CD14-positive monocyte (primary cell): ENCODE measurements at regions not wholly inside any gene's neighbourhood (a gene's known extent, or its start where the extent isn't known, plus 50 kb on each side); places are given as distances from the start of the nearest gene placed in this dataset.

Experiments used
- DNase-seq, 3 donors: peaks; one replicate each; pipeline ENCODE4 v3.0.0-alpha.2; 2011 to 2022
- H2AFZ ChIP-seq: 2 replicates; pipeline ENCODE4 v1.6.0; 2012; ENCODE audit warnings: mild to moderate bottlenecking, low read depth, low read length, inconsistent platforms; ENCODE audit not compliant: insufficient read depth, poor library complexity, severe bottlenecking
- H3K27ac ChIP-seq, 2 donors: 1 replicate in 1 of 2; 2 replicates in 1 of 2; pipeline ENCODE4 v1.5.1; 2012 to 2013; ENCODE audit warnings: low read length in 2 of 2, control low read depth in 1 of 2, inconsistent platforms in 1 of 2, low read depth in 1 of 2, mild to moderate bottlenecking in 1 of 2
- H3K27me3 ChIP-seq, 2 donors: one replicate each; pipeline versions ENCODE4 v1.6.0 to v1.6.1; 2011 to 2013; ENCODE audit warnings: low read length in 2 of 2; ENCODE audit not compliant: control insufficient read depth in 2 of 2, insufficient read depth in 2 of 2
- H3K36me3 ChIP-seq, 2 donors: replicated peaks in 1 of 2; 1 replicate in 1 of 2; 2 replicates in 1 of 2; pipeline versions ENCODE4 v1.5.1 to v1.6.1; 2012 to 2013; ENCODE audit warnings: low read length in 2 of 2, control low read depth in 1 of 2, inconsistent platforms in 1 of 2, mild to moderate bottlenecking in 1 of 2; ENCODE audit not compliant: insufficient read depth in 2 of 2, control insufficient read depth in 1 of 2
- H3K4me1 ChIP-seq, 2 donors: 1 replicate in 1 of 2; 2 replicates in 1 of 2; pipeline versions ENCODE4 v1.5.1 to v1.6.1; 2012 to 2013; ENCODE audit warnings: low read length in 2 of 2, control low read depth in 1 of 2, inconsistent platforms in 1 of 2, mild to moderate bottlenecking in 1 of 2, moderate library complexity in 1 of 2; ENCODE audit not compliant: insufficient read depth in 2 of 2, control insufficient read depth in 1 of 2
- H3K4me2 ChIP-seq: replicated peaks from 2 replicates; pipeline ENCODE3; 2012; ENCODE audit warnings: low read length, moderate library complexity, mild to moderate bottlenecking; ENCODE audit not compliant: poor library complexity, severe bottlenecking; ENCODE audit errors: extremely low read depth
- H3K4me3 ChIP-seq, 3 experiments: fragments of 200-600 bp in 1 of 3; sonication (generic) in 1 of 3; replicated peaks in 1 of 3; 1 replicate in 2 of 3; 2 replicates in 1 of 3; pipeline ENCODE4 v1.5.1; 2011 to 2013; ENCODE audit warnings: low read length in 3 of 3, mild to moderate bottlenecking in 3 of 3, control low read depth in 2 of 3, low read depth in 2 of 3, inconsistent platforms in 1 of 3, moderate library complexity in 1 of 3
- H3K79me2 ChIP-seq: 2 replicates; pipeline ENCODE4 v1.6.0; 2012; ENCODE audit warnings: mild to moderate bottlenecking, control low read depth, inconsistent platforms, low read length, moderate library complexity; ENCODE audit not compliant: insufficient read depth
- H3K9ac ChIP-seq: 2 replicates; pipeline ENCODE4 v1.6.0; 2017; ENCODE audit warnings: low read length, mild to moderate bottlenecking; ENCODE audit not compliant: insufficient read depth, poor library complexity, severe bottlenecking
- H3K9me3 ChIP-seq, 2 donors: replicated peaks in 1 of 2; 1 replicate in 1 of 2; 2 replicates in 1 of 2; pipeline versions ENCODE4 v1.5.1 to v1.6.1; 2012 to 2013; ENCODE audit warnings: low read length in 2 of 2, control low read depth in 1 of 2; ENCODE audit not compliant: control insufficient read depth in 1 of 2, insufficient read depth in 1 of 2
- H4K20me1 ChIP-seq: 2 replicates; pipeline ENCODE4 v1.6.0; 2012; ENCODE audit warnings: mild to moderate bottlenecking, low read length, control low read depth, moderate library complexity; ENCODE audit not compliant: insufficient read depth
- H3K27ac Mint-ChIP-seq, 7 donors: one replicate each; pipeline ENCODE4 v1.8.0; 2020; ENCODE audit warnings: mild to moderate bottlenecking in 7 of 7, mixed read lengths in 7 of 7, moderate library complexity in 6 of 7, inconsistent platforms in 2 of 7
- H3K27me3 Mint-ChIP-seq, 3 donors: one replicate each; pipeline ENCODE4 v1.8.0; 2021 to 2022; ENCODE audit warnings: low read depth in 3 of 3, mild to moderate bottlenecking in 3 of 3, mixed read lengths in 3 of 3, moderate library complexity in 3 of 3, inconsistent platforms in 1 of 3
- H3K36me3 Mint-ChIP-seq, 2 donors: one replicate each; pipeline ENCODE4 v1.8.0; 2020; ENCODE audit warnings: mixed read lengths in 2 of 2, inconsistent platforms in 1 of 2, mild to moderate bottlenecking in 1 of 2
- H3K4me1 Mint-ChIP-seq: one replicate; pipeline ENCODE4 v1.8.0; 2020; ENCODE audit warnings: mild to moderate bottlenecking, mixed read lengths
- H3K4me3 Mint-ChIP-seq, 2 donors: one replicate each; pipeline ENCODE4 v1.8.0; 2020; ENCODE audit warnings: mild to moderate bottlenecking in 2 of 2, mixed read lengths in 2 of 2, moderate library complexity in 1 of 2
- H3K9me3 Mint-ChIP-seq, 7 donors: one replicate each; pipeline ENCODE4 v1.8.0; 2020 to 2022; ENCODE audit warnings: mixed read lengths in 7 of 7, mild to moderate bottlenecking in 6 of 7, moderate library complexity in 6 of 7, inconsistent platforms in 2 of 7
- WGBS: methylation state at CpG from one replicate; pipeline ENCODE4 v1.1.5; 2013; ENCODE audit warnings: missing lambda C conversion rate; ENCODE audit not compliant: insufficient coverage; 5-methylcytosine and 5-hydroxymethylcytosine counted together
- intact Hi-C, 2 donors: fragments of 100-400 bp; cut with micrococcal nuclease; formaldehyde crosslinking; loops; one replicate each; pipeline versions ENCODE4 v1.15.0 to v1.15.1; 2023
- TF ChIP-seq, protein P1 (sequence below): fragments of 200-600 bp; IDR thresholded peaks from one replicate; pipeline ENCODE4 v1.8.0; 2022; ENCODE audit warnings: antibody characterized with exemption, mild to moderate bottlenecking

DNA sequence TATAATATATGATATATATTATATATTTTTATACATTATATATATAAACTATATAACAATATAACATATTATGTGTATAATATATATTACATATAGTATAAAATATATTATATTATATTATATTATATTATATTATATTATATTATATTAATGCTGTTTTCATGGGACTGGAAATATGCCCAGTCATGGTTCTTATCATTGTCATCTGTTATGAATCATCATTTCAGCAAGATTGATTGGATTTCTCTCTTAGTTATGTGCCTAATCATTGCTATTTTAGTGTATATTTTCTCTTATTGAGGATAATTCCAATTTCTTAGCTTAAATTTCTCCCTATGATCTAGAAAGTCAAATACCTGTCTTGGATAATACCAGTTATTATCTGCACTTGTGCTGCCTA lies 617.8 kb downstream of the TRIB2 start:
- Mint-ChIP-seq H3K4me3 (no peak overlapping the region), H3K36me3 (no peaks in the 10 kb centered on the region), H3K4me1 (no peaks in the 10 kb centered on the region), H3K27ac (no peak overlapping the region), H3K9me3 (peaks cover 0 to 5% (median 2%) of the 10 kb centered on the region in 7 donors), H3K27me3 (no peaks in the 10 kb centered on the region)
- no peaks in the 10 kb centered on the region for H4K20me1 ChIP-seq
- DNase-seq, result no peak
- no peaks in the 10 kb centered on the region for H3K4me1 ChIP-seq
- H2AFZ ChIP-seq, result no peak overlapping the region
- no peaks in the 10 kb centered on the region for H3K27me3 ChIP-seq
- H3K36me3 ChIP-seq, result no peaks in the 10 kb centered on the region
- intact Hi-C loops, result no loop called here
- H3K4me2 ChIP-seq, result no peak overlapping the region
- no peak overlapping the region for H3K9ac ChIP-seq
- TF ChIP-seq, protein P1, sequence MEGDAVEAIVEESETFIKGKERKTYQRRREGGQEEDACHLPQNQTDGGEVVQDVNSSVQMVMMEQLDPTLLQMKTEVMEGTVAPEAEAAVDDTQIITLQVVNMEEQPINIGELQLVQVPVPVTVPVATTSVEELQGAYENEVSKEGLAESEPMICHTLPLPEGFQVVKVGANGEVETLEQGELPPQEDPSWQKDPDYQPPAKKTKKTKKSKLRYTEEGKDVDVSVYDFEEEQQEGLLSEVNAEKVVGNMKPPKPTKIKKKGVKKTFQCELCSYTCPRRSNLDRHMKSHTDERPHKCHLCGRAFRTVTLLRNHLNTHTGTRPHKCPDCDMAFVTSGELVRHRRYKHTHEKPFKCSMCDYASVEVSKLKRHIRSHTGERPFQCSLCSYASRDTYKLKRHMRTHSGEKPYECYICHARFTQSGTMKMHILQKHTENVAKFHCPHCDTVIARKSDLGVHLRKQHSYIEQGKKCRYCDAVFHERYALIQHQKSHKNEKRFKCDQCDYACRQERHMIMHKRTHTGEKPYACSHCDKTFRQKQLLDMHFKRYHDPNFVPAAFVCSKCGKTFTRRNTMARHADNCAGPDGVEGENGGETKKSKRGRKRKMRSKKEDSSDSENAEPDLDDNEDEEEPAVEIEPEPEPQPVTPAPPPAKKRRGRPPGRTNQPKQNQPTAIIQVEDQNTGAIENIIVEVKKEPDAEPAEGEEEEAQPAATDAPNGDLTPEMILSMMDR, result no peak
- no peaks in the 10 kb centered on the region for H3K79me2 ChIP-seq
- no peak overlapping the region for H3K27ac ChIP-seq
- peaks cover 0 to 12% of the 10 kb centered on the region in 2 donors for H3K9me3 ChIP-seq
- H3K4me3 ChIP-seq, result no peak overlapping the region

DNA sequence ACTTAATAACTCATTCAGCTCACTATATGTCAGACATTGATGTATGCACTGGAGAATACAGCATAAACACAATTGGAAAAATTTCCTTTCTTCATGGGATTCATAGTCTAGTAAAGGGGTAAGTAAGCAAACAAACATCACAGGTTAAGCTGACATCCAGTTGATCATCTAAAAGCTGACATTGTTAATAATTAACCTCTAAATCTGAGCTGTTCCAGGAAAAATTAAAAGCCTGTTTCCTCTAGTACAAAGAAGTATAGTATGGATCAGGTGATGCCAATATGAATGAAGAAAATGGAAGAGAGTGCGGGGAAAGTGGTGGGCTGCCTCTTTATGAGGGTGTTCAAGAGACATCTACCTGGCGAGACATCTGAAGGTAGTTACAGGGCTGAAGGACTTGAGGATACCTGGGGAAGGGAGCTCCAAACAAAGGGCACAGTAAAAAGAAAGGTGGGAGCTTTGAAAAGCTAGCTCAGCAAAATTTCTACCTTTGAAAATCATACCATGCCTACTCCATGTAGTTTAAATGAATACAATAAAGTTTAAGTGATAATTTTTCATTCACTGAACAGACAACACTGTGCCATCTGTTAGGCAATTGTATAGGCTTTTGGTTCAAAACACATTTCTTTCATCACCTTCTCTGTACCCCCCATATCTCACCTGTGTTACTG lies 619.3 kb downstream of the TRIB2 start:
- H3K4me1 ChIP-seq, result no peaks in the 10 kb centered on the region
- Mint-ChIP-seq H3K9me3 (peaks cover 0 to 6% (median 2%) of the 10 kb centered on the region in 7 donors), H3K4me3 (no peak overlapping the region), H3K27ac (no peak overlapping the region), H3K27me3 (peaks cover 0 to 2% (median 0%) of the 10 kb centered on the region in 3 donors), H3K4me1 (no peaks in the 10 kb centered on the region), H3K36me3 (no peaks in the 10 kb centered on the region)
- 88% methylated on average over 2 of the region's 2 CpGs for WGBS
- H4K20me1 ChIP-seq, result no peaks in the 10 kb centered on the region
- no peaks in the 10 kb centered on the region for H3K27me3 ChIP-seq
- no peak overlapping the region for H3K4me3 ChIP-seq
- no peaks in the 10 kb centered on the region for H3K79me2 ChIP-seq
- no peak overlapping the region for H3K4me2 ChIP-seq
- no peak overlapping the region for H3K27ac ChIP-seq
- no peak overlapping the region for H3K9ac ChIP-seq
- H3K36me3 ChIP-seq, result no peaks in the 10 kb centered on the region
- DNase-seq, result no peak
- intact Hi-C loops, result no loop called here
- peaks cover 0 to 8% of the 10 kb centered on the region in 2 donors for H3K9me3 ChIP-seq
- TF ChIP-seq, protein P1, result no peak
- H2AFZ ChIP-seq, result no peak overlapping the region
